Stimulated activated CD4-positive, alpha-beta T cell treated with anti-CD3 and anti-CD28 coated beads, Interleukin-15, amount 100 ng/mL, for 24 hours (primary cell): ENCODE measurements at regions not wholly inside any gene's neighbourhood (a gene's known extent, or its start where the extent isn't known, plus 50 kb on each side); places are given as distances from the start of the nearest gene placed in this dataset.
"Not testable (repeated sequence)": the region's sequence is repeated elsewhere in the genome, so short reads cannot be mapped to it uniquely, and the experiment has no call there.

Experiments
- DNase-seq: peaks from one replicate; pipeline ENCODE4 v3.0.0-alpha.2; 2020

DNA sequence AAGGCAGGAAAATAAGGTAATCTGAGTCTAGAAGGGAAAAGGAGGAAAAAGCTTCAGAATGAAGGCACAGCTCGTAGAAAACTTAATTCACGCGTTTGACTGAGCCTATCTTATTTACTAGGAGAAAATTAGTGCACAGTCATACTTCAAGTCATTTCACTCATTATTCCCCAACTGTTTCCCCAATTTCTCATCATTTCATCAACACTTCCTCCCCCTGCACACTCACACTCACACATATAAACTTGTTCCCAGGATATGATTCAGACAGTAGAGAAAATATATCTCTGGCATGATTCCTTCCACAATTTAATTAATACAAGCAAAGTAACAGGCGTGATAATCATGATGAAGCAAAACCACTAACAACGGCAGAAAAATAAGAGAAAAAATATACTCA lies 94.5 kb upstream of the F13A1 start:
- DNase-seq: no peak

DNA sequence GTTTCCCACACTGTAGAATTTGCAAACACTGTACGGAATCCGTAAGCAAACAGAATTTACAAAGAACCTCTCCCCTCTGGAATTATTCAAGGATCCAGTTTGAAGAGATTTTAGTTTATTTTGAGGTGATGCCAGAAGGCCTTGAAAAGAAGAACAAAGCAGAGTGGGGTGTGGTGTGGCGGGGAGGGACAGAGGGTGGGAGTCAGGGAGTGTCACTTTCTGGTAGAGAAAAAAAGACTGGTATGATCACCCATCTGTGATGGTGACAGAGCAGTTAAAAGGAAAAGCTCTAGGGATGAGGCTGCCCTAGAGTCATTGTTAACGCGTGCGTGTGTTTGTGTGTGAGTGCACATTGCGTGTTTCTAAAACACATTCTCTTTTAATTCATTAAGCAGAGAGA lies 97.0 kb upstream of the F13A1 start:
- no peak for DNase-seq

DNA sequence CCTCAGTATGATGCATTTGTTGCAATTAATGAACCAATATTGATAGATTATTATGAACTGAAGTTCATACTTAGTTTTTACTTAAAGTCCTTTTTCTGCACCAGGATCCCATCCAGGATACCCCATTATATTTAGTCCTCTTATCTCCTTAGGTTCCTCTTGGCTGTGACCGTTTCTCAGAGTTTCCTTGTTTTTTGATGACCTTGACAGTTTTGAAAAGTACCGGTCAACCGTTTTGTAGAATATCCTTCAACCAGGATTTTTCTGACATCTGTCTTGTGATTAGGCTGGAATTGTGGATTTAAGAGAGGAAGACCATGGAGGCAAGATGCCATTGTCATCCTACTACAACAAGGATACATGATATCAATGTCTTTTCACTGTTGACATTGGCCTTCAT lies 98.0 kb upstream of the F13A1 start:
- DNase-seq: no peak

DNA sequence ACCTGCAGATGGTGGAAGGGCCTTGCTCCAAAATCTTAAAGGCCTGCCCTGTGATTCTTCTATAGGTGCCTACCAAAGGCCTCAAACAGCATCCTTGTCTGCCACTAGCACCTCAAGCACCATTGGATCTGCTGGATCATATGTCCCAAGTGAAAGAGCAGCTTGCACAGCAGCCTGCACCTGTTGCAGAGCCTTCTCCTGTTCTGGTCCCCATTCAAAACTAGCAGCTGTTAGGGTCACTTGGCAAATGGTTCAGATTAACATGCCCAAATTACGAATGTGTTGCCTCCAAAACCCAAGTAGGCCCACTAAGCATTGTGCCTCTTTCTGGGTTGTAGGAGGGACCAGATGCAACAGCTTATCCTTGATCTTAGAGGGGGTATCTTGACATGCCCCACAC lies 99.6 kb upstream of the F13A1 start:
- no peak for DNase-seq

DNA sequence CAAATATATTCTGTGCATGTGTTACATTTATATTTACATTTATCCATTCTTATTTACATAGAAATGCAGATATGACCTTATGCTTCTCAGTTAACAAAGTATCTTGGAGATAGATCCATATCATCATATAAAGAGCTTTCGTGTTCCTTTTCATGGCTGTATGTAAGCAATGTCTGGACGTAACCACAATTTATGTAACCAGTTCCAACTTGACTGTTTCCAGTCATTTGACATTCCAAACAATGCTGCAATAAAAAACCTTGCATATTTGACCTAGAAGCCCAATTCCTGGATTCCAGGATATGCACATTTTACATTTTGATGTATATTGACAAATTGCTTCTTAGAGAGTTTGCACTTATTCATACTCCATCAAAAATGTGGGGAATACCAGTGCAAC lies 113.7 kb upstream of the F13A1 start:
- DNase-seq: no peak

DNA sequence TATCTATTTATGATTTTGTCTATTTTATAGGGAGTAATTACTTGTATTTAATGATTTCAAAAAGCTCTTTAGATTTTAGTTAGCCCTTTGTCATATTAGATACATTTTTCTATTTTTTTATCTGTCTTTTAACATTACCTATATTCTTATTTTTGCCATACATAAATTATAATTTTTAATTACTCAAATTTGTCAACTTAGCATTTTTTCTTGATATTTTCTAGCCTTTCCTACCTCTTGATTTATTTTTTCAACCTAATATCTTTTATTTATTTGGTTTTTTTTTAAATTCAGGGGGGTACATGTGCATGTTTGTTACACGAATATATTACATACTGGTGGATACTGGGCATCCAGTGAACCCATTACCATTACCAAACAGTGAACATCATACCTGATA lies 114.3 kb upstream of the F13A1 start:
- no peak for DNase-seq

DNA sequence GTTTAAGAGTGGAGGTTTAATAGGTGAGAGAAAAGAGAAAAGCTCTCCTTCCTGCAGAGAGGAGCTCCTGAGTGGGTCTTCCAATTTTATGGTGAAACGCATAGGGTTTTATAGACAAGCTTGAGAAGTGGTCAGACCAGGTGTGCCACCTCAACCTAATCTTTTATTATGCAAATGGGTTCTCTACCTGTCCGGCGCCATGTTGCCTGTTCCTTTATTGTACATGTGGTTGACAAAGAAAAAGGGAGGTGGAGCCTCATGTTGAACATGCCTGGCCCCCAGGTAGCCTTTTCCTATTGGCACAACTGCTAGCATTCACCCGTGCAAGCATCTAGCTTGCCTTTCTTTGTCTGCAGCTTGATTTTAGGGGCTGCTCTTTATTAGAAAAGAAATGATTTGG lies 115.9 kb upstream of the F13A1 start:
- DNase-seq: no peak

DNA sequence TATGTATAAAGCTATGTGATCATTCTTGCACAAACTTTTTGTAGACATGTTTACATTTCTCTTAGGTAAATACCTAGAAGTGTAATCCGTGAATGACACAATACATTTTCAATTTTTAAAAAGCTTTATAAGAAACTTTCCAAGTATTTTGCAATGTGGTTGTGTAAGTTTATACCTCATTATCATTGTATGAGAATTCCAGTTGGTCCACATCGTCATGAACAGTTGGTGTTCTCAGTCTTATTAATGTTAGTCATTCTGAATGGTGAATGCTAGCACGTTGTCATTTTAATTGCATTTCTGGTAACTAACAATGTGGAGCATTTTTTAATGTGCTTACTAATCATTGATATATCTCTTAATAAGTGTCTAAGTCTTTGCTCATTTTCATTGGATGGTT lies 116.5 kb upstream of the F13A1 start:
- DNase-seq: no peak

DNA sequence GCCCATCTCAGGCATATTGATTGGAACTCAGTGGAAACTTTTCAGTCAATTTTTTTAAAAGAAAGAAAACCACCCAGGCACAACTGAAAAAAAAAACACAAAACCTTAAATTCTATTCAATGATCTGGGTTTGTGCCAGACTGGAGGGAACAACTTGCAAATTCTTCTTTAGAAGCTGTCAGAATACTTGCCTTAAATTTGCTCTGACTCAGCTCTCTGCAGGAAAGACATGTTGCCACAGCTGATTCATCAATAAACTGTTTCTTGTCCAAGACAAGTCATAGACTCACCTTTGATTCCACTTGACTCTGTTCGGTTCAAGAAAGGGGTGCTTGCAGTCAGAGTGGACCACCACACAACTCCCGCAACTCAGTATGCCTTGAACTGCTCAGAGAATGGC lies 117.8 kb upstream of the F13A1 start:
- no peak for DNase-seq

DNA sequence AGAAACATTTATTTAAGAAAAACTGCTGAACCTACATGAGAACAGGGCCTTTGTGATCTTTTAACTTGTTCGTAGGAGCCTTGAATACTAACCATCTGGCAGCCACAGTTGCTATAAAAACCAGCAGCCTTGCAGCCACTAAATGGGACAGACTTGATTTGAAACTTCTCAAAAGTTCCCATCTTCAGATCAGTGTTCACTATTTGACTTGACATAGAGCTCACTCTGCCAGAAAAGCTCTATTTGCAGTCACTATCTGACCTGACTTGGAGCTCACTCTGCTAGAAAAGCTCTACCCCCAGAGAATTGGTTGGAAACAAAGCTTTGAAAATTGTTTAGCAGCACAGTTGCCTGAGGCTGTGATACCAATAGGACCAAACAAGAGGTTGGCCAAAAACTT lies 119.3 kb upstream of the F13A1 start:
- no peak for DNase-seq

DNA sequence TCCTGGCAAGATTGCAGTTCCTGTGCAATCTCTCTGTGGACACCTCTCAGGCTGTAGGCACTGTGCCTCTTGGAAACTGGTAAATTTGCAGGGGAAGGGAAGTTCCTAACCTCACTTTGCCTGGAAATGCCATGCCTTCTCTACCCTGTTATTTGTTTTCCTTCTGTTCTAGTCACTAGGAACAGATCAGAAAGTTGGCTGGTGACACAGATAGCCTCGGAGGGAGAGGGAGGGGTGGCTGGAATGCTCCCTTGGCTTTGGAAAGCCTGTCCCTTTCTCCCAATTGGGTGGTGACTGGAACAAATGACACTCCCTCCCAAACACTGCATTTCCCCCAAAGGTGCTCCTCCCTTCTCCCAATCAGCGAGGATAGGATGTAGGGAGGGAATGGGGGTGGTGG lies 131.5 kb upstream of the F13A1 start:
- no peak for DNase-seq

DNA sequence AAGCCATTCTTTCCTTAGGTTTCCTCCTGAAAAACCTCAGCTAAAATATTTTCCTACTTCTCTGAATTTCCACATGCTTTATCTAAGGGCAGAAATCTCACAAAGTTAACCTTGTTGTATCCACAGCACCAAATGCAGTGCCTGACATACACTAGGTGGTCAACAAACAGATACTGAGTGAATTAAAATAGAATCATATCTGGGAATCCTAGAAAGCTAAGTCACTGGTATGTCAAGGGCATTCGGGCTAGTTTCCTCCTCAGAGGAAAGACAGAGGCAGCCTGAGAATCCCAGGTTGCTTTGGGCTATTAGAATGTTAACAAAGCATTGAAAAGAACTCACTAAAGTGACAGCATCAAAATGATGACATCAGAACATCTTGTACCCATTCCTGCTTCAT lies 132.7 kb upstream of the F13A1 start:
- no peak for DNase-seq

DNA sequence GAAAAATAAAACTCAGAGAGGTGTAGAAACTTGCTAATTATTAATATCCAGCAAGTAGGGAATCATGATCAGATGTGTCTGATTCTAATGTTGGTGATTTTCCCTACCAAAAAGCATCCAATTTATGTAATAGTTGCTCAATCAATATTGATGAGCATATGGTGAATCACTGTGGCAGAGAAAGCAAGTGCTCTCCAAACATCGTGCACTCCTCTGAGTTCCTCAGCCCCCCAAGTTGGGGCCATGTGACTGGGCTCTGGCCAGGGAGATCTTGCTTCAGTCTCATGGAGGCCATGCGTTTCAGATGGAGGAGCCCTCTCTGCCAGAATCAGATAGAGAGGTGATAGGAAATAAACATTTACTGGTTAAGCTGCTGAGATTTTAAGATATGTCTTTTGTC lies 133.2 kb upstream of the LY86 start:
- DNase-seq: no peak

DNA sequence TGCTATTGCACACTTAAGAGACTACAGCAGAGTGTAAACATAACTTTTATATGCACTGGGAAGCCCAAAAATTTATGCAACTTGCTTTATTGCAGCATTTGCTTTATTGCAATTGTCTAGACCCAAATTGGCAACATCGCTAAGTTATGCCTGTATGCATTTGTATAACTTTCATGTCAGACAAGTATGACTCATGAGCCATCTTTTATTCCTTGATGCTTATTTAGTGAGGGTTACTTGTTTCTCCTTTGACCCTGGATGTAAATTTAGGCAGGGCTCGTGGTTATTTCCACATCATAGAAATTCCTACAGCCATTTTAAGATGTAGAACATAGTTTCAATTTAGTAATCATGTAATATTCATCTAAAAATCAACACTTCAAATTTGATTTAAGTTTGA lies 130.3 kb upstream of the LY86 start:
- DNase-seq: no peak

DNA sequence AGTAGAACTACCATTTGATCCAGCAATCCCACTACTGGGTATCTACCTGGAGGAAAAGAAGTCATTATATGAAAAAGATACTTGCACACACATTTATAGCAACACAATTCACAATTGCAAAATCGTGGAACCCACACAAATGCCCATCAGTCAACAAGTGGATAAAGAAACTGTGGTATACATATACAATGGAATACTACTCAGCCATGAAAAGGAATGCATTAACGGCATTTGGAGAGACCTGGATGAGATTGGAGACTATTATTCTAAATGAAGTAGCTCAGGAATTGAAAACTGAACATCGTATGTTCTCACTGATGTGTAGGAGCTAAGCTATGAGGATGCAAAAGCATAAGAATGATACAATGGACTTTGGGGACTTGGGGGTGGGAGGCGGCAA lies 128.6 kb upstream of the LY86 start:
- DNase-seq: not testable (repeated sequence)

DNA sequence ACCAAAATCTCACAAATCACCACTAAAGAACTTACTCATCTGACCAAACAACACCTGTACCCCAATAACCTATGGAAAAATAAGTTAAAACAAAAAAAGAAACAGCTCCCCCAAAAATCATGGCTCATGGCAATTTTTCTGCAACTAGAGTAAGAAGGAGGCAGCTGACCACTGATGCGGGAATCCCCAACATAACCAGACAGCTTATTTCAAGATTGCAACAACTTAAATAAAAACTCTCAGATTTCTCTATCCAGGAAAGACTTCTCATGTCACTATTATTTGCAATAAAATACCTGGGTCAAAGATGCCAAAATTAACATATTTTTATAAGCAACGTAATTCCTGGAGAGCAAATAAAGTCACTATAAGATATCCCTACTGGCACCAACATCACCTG lies 128.1 kb upstream of the LY86 start:
- DNase-seq: no peak

DNA sequence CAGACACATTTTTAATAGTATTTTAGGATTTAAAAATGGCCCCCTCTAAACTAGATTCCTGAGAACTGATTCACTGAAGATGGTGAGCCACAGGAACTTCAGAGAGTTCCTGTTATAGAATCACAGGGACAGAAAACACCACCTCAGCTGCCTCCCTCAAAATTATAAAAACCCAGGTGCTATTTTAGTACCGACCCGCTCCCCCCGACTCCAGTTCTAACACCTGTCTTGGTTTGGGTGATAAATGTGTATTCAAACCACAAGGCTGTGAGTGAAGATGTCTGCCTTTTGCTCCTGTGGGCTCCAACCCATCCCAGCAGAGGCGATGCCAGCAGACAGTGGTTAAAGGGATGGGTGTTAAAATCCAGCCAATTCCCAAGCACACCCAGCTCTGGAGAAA lies 127.4 kb upstream of the LY86 start:
- DNase-seq: no peak

DNA sequence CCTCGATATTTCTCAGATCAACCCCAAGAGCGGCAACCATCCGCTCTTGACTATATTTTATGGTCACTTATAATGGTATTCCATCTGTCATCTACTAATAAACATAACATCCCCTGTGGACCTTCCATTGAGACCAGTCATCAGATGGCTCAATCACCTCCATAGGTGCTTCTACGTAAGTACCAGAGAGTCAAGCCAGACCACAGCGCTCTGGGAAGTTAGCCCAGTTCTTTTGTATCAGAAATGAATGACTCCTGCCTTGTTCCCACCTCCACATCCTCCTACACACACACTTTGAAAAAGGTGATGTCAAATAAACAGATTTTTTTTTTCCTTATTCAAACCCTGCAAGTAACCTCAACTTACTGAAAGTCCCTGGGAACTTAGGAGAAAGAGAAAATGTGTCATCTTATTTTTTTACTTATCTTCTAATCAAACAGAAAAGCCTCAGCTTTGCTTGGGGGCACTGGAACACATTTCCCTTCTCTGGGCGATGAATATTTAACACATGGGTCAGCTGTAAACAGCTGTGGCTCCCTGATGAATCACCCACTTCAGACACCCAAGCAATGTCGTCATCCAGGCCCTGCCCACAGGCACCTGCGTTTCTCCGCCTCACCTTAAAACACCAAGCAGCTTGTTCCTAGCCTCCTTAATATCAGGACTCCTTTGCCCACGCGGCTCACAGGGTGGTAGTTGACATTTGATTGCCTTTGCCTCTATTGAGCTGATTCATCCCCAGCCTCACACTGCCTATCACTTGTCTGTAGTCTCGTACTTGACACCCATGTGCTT lies 121.4 kb upstream of the LY86 start:
- peak; percentile 3 for DNase-seq

DNA sequence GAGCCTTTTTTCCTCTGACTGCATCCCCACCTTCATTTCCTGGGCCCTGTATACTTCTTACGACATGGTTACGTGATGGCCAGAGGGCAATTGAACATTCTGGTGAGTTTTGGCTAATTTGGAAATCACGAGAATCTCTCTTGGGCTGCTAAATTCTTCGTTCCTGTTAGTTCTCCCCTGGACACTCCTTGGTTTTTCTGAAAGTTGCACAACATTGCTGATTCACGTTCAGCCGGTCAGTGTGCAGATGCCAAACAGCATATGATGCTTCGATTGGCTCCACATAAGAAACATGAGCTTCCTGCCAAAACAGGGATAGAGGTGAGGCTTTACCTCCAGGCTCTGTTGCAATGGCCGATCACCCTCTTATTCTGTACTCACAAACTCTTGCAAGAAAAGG lies 119.4 kb upstream of the LY86 start:
- no peak for DNase-seq

DNA sequence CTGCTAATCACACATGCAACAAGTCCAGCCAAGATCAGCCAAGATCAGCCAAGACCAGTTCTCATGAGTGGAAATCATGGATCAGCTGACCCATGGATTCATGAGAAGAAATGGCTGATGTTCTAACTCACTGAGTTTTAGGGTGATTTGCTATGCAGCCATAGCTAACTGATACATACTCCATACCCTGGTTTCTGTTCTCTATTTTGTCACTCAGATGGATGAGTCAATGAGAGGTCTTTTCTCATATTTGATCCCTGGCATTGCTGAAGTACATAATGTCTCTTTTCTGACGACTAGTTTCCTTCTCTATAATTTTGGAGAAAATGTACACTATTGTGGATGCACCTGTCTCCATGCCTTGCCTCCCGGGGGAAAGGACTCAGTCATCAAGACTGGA lies 118.4 kb upstream of the LY86 start:
- DNase-seq: no peak

DNA sequence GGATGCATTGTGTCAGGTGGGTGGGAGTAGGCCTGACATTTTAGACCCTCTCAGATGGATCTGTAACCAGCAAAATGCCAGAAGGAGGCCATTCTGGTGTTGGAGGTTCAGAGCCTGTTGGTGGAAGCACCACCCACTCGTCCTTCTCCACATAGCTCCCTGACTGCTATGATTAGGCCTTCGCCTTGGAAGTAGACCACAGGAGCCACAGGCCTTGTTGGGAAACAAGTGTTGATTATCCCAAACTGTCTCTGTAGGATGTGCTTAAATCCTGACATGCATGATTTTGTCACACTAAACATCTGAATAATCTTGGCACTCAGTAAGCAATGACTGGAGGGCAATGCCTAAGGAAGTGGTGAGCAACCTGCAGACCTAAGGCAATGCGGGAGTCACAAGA lies 117.2 kb upstream of the LY86 start:
- no peak for DNase-seq

DNA sequence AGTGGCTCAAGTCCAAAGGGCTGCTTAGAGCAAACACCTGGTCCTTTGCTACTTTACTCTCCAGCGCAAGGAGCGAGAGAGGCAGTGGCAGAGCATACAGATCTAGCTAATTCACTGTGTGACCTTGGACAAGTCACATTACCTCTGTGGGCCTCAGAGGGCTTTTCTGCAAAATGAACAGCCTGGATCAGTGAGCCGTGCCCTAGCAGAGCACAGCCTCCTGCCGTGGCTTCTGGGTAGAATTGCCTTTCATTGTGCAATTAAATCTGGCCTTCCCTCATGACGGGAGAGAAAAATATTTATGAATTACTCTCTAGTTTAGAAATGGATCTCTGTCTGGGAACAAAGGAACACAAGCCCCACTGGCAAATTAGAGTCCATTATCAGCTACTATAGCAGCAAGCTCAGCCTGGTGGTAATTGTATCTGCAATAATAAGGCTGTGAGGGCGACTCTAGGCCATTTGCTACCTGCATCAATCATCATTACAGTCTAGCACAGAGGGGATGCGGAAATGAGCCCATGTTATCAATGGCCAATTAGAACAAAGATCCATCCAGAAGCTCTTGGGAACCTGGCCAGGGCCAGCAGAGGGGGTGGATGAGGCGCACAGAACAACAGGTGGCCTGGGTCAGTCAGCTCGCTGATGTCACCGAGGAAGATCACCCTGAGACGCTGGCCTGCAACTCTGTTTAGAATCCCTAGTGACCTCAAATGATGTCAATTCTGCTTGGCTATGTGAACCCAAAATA lies 114.2 kb upstream of the LY86 start:
- no peak for DNase-seq

DNA sequence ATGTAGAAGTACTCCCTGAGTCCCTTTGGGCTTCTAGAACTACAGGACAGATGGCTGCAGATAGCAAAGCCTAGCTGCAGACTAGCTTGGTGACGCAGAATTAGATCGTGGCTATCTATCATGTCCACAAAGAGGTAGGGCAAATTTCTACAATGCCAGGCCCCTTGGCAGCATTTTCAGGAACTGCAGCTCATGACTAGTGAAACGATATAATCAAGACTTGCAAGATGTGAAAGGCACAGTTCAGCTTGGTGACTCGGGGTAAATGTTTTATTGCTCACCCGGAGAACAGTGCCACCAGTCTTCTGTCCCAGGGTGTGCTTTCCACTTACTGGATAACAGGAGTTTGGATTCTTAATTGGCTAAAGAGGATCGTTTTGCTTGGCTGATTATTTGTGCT lies 108.7 kb upstream of the LY86 start:
- DNase-seq: no peak

DNA sequence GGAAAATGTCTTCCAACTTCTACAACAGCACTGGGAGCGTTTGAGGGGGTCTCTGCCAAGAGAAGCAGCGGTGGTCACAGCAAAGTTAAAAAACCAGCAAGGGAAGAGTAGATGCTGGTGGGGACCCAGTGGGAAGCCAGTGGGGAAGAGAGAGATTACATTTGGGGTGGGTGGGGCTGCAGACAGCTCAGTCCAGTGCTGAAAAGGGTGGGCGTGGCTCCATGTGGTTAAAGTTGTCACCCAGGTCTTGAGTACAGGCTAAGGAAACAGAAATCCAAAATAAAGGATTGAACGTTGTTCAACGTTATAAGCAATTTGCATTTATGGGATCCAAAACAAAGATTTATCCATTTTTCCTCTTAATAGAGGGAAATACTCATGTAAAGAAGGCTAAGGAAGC lies 106.3 kb upstream of the LY86 start:
- DNase-seq: no peak

DNA sequence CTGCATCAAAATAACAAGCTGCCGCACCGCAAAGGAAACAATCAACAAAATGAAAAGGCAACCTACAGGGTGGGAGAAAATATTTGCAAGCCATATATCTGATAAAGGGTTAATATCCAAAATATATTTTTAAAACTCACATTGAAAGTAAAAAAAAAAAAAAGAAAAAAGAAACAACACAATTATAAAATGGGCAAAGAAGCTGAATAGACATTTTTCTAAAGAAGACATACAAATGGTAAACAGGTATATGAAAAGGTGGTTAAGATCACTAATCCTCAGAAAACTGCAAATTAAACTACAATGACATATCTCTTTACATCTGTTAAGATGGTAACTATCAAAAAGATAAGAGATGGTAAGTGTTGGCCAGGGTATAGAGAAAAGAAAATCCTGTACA lies 105.4 kb upstream of the LY86 start:
- DNase-seq: no peak
